Tibial artery (tissue), 4 donors: ENCODE measurements at regions not wholly inside any gene's neighbourhood (a gene's known extent, or its start where the extent isn't known, plus 50 kb on each side); places are given as distances from the start of the nearest gene placed in this dataset.

Experiments used
- DNase-seq, 2 donors: peaks; one replicate each; pipeline ENCODE4 v3.0.0-alpha.2; 2019
- H3K27ac ChIP-seq, 2 donors: fragments of 200-600 bp; sonication (generic) in 1 of 2; 1 replicate in 1 of 2; 2 replicates in 1 of 2; pipeline ENCODE4 v1.5.1; 2018 to 2019; ENCODE audit warnings: mild to moderate bottlenecking in 1 of 2
- H3K27me3 ChIP-seq, 2 donors: fragments of 200-600 bp; sonication (generic) in 1 of 2; one replicate each; pipeline versions ENCODE4 v1.5.1 to v1.6.0; 2016 to 2019
- H3K36me3 ChIP-seq, 3 donors: fragments of 200-600 bp; sonication (generic) in 2 of 3; one replicate each; pipeline ENCODE4 v1.5.1; 2016 to 2019; ENCODE audit warnings: mild to moderate bottlenecking in 2 of 3
- H3K4me1 ChIP-seq, 4 donors: fragments of 200-600 bp; sonication (generic) in 2 of 4; 1 replicate in 3 of 4; 2 replicates in 1 of 4; pipeline ENCODE4 v1.5.1; 2016 to 2019
- H3K4me3 ChIP-seq, 2 donors: fragments of 200-600 bp; sonication (generic) in 1 of 2; 1 replicate in 1 of 2; 2 replicates in 1 of 2; pipeline ENCODE4 v1.5.1; 2018 to 2019; ENCODE audit warnings: mild to moderate bottlenecking in 2 of 2
- H3K9me3 ChIP-seq, 3 donors: fragments of 200-600 bp; sonication (generic) in 1 of 3; one replicate each; pipeline ENCODE4 v1.5.1; 2016 to 2019
- intact Hi-C: fragments of 100-400 bp; cut with DNase I; formaldehyde crosslinking; loops from one replicate; pipeline ENCODE4 v1.15.0; 2023; ENCODE audit warnings: low total_unique reads
- TF ChIP-seq, protein P1 (sequence below), 2 experiments: fragments of 200-600 bp in 1 of 2; fragments of 450-650 bp in 1 of 2; IDR thresholded peaks; one replicate each; pipeline ENCODE4 v1.5.1; 2017 to 2019; ENCODE audit warnings: antibody characterized with exemption in 2 of 2, mild to moderate bottlenecking in 1 of 2, moderate library complexity in 1 of 2

DNA sequence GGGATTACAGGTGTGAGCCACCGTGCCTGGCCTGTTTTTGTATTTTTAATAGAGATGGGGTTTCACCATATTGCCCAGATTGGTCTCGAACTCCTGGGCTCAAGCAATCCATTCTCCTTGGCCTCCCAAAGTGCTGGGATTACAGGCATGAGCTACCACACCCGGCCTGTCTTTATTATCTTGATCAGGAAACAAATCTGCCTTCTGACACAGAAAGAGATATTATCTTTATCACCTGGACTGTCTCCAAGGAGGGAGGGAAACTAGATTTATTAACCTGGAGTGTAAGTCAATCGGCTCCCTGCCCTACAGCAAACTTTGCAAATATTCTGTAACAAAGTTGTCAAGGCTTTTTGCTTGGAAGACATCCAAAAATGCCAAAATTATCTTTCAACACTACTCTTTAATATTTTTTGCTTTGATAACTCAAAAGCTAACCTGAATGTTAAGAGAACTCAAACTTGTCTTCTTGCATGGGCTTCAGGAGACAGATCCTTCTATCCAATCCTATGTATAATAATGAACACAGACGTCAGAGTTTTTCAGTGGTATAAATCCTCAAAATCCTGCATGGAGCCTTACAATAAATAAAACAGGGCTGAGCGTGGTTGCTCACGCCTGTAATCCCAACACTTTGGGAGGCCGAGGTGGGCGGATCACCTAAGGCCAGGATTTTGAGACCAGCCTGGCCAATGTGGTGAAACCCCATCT lies 85.0 kb upstream of the LOC128125822 start:
- intact Hi-C loops = no loop called here
- no peak overlapping the region for H3K27ac ChIP-seq

DNA sequence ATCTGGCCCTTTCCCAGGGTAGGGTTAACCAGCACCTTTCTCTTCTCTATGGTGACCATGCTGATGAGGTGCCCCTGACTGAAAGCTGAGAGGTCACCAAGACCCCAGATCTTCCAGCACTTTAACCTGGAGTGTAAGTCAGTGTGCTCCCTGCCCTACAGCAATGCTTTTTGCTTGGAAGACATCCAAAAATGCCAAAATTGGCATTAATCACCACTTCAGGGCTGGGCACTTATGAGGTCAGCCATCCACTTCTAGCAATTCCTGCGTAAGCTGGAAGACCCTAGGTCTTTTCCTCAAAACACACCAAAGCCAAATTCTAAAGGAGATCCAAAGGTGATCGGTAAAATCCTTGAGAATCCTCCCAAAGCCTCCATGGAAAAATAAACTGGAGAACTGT lies 81.2 kb upstream of the LOC128125822 start:
- no peak for DNase-seq
- intact Hi-C loops = no loop called here
- Histone ChIP-seq H3K27me3 (no peaks in the 10 kb centered on the region), H3K9me3 (no peaks in the 10 kb centered on the region), H3K4me1 (no peaks in the 10 kb centered on the region), H3K36me3 (no peaks in the 10 kb centered on the region), H3K27ac (no peak overlapping the region), H3K4me3 (no peak overlapping the region)
- TF ChIP-seq, protein P1, sequence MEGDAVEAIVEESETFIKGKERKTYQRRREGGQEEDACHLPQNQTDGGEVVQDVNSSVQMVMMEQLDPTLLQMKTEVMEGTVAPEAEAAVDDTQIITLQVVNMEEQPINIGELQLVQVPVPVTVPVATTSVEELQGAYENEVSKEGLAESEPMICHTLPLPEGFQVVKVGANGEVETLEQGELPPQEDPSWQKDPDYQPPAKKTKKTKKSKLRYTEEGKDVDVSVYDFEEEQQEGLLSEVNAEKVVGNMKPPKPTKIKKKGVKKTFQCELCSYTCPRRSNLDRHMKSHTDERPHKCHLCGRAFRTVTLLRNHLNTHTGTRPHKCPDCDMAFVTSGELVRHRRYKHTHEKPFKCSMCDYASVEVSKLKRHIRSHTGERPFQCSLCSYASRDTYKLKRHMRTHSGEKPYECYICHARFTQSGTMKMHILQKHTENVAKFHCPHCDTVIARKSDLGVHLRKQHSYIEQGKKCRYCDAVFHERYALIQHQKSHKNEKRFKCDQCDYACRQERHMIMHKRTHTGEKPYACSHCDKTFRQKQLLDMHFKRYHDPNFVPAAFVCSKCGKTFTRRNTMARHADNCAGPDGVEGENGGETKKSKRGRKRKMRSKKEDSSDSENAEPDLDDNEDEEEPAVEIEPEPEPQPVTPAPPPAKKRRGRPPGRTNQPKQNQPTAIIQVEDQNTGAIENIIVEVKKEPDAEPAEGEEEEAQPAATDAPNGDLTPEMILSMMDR (IDR thresholded peaks at IDR 0.05) = no peak

More for the DNA sequence above, 85.0 kb upstream of the LOC128125822 start:
- Histone ChIP-seq H3K4me1 (no peaks in the 10 kb centered on the region), H3K36me3 (no peaks in the 10 kb centered on the region), H3K27me3 (no peaks in the 10 kb centered on the region), H3K4me3 (no peak overlapping the region), H3K9me3 (no peaks in the 10 kb centered on the region)
- DNase-seq = no peak
- TF ChIP-seq, protein P1 (IDR thresholded peaks at IDR 0.05) = no peak

DNA sequence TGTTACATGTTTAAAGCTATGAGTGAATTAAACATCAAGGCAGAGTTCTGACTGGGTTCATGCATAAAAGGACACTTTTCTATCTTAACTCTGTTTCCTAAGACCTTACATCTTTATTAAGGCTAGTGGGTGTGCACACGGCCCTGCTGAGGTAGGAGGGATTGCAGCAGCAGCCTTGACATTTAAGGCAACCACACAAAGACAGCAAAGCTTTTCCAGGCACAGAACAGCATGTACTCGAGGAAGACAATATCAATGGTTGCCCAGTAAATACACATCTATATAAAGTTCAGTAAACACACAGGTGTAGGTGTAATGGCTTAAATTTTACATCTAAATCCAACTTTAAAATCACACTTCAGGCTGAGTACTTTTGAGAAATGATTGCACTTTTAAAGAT lies 79.8 kb upstream of the LOC128125822 start:
- no peak for DNase-seq
- Histone ChIP-seq H3K27me3 (no peaks in the 10 kb centered on the region), H3K4me3 (no peak overlapping the region), H3K4me1 (no peaks in the 10 kb centered on the region), H3K36me3 (no peaks in the 10 kb centered on the region), H3K27ac (no peak overlapping the region), H3K9me3 (no peaks in the 10 kb centered on the region)
- TF ChIP-seq, protein P1 (IDR thresholded peaks at IDR 0.05) = no peak
- intact Hi-C loops = no loop called here

DNA sequence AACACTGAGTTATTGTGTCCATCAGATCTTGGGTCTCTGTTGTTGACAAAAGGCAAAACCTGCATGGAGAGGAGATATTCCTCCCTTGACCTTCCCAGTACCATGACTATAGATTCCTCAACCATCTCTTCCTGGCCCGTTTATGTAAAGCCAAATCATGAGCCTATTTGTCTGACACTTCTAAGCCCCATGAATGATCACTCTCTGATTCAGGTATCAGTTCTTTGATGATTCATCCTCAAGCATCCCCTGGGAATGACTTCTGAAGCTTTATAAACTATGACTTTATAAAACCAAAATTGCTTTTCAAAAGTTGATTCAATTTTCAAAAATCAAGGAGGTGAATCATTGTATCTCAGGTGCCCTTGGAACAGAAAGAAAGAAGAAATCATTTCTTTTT lies 78.7 kb upstream of the LOC128125822 start:
- H3K4me1 ChIP-seq = no peaks in the 10 kb centered on the region
- H3K9me3 ChIP-seq = no peaks in the 10 kb centered on the region
- no peak overlapping the region for H3K27ac ChIP-seq
- DNase-seq = no peak
- no peaks in the 10 kb centered on the region for H3K36me3 ChIP-seq
- TF ChIP-seq, protein P1 (IDR thresholded peaks at IDR 0.05) = no peak
- H3K4me3 ChIP-seq = no peak overlapping the region
- intact Hi-C loops = no loop called here
- no peaks in the 10 kb centered on the region for H3K27me3 ChIP-seq

DNA sequence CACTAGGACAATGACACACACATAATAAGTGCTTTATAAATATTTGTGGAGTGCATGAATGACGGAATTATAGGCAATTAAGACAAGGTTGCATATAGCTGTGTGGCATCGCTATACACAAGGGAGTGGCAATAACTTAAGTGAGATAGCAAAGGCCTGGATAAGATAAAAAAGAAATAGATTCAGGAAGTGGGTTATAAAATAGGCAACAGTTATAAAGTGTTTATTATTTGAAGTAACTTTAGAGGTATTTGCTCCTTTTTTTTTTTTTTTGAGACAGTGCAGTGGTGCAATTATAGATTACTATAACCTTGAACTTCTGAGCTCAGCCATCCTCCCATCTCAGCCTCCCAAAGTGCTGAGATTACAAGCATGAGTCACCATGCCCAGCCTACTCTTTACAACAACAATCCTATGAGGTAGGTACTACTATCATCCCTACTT lies 75.9 kb upstream of the LOC128125822 start:
- Histone ChIP-seq H3K4me1 (no peaks in the 10 kb centered on the region), H3K27ac (no peak overlapping the region), H3K27me3 (no peaks in the 10 kb centered on the region), H3K9me3 (no peaks in the 10 kb centered on the region), H3K36me3 (no peaks in the 10 kb centered on the region), H3K4me3 (no peak overlapping the region)
- intact Hi-C loops = no loop called here
- TF ChIP-seq, protein P1 (IDR thresholded peaks at IDR 0.05) = no peak
- no peak for DNase-seq
